Activated CD8-positive, alpha-beta T cell treated with anti-CD3 and anti-CD28 coated beads for 36 hours (primary cell): ENCODE measurements at regions not wholly inside any gene's neighbourhood (a gene's known extent, or its start where the extent isn't known, plus 50 kb on each side); places are given as distances from the start of the nearest gene placed in this dataset.

Experiments
- ATAC-seq: fragments of 200-7000 bp; cut with Tn5 transposase; one replicate; pipeline ENCODE4 v1.10.0; 2021; ENCODE audit warnings: mild to moderate bottlenecking, moderate library complexity
- CTCF ChIA-PET: fragments of 350-600 bp; sonication (Branson Sonifier 250); formaldehyde crosslinking; loops from one replicate; lab custom pipeline; 2021; ENCODE audit warnings: antibody characterized with exemption; lab: Charles Lee
- POLR2A ChIA-PET: fragments of 350-600 bp; sonication (Branson Sonifier 250); formaldehyde crosslinking; loops from one replicate; lab custom pipeline; 2021; ENCODE audit warnings: antibody characterized with exemption; lab: Charles Lee
- DNase-seq: peaks from one replicate; pipeline ENCODE4 v3.0.0-alpha.2; 2020
- H3K27ac Mint-ChIP-seq: one replicate; pipeline ENCODE4 v1.8.0; 2021; ENCODE audit warnings: mild to moderate bottlenecking, mixed read lengths
- H3K27me3 Mint-ChIP-seq: one replicate; pipeline ENCODE4 v1.8.0; 2021; ENCODE audit warnings: mixed read lengths
- H3K36me3 Mint-ChIP-seq: one replicate; pipeline ENCODE4 v1.8.0; 2021; ENCODE audit warnings: low read depth, mixed read lengths
- H3K4me1 Mint-ChIP-seq: one replicate; pipeline ENCODE4 v1.8.0; 2021; ENCODE audit warnings: low read depth, mixed read lengths
- H3K4me3 Mint-ChIP-seq: one replicate; pipeline ENCODE4 v1.8.0; 2021; ENCODE audit warnings: mild to moderate bottlenecking, moderate library complexity, mixed read lengths
- H3K9me3 Mint-ChIP-seq: one replicate; pipeline ENCODE4 v1.8.0; 2021; ENCODE audit warnings: mixed read lengths
- CTCF ChIP-seq: fragments of 200-600 bp; IDR thresholded peaks from one replicate; pipeline ENCODE4 v1.8.0; 2022; ENCODE audit warnings: antibody characterized with exemption, mild to moderate bottlenecking
- intact Hi-C: fragments of 100-400 bp; cut with micrococcal nuclease; formaldehyde crosslinking; loops from one replicate; pipeline ENCODE4 v1.10.0; 2022

DNA sequence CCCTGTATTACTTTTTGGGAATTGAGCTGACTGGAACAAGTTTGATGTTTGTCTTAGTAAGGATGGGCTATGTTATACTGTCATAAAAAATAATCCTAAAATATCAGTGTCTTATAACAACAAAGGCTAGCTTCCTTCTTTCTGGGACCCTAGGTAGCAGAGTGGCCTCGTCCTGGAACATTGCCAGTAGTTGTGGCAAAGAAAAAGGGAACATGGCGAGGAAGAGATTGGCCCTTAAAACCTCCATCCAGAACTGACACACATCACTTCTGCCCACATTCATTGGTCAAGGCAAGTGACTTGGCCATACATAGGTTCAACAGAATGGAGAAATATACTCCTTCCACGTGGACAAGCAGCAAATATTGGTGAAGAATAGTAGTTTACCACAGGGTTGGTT, 287.9 kb downstream of the PPP1R2C start:
- TF ChIP-seq CTCF = no peak
- Mint-ChIP-seq H3K27me3 (no peaks in the 10 kb centered on the region), H3K4me1 (peaks cover 6% of the 10 kb centered on the region), H3K9me3 (no peaks in the 10 kb centered on the region), H3K36me3 (no peaks in the 10 kb centered on the region), H3K27ac (no peak overlapping the region), H3K4me3 (no peak overlapping the region)
- ATAC-seq (no peak), DNase-seq (no peak)
- ChIA-PET POLR2A (no interaction called here), CTCF (no interaction called here)
- intact Hi-C loops = no loop called here

- Mint-ChIP-seq H3K4me3 (no peak overlapping the region), H3K27ac (no peak overlapping the region), H3K4me1 (no peaks in the 10 kb centered on the region), H3K36me3 (no peaks in the 10 kb centered on the region), H3K9me3 (peaks cover 5% of the 10 kb centered on the region), H3K27me3 (no peaks in the 10 kb centered on the region)
- intact Hi-C loops = no loop called here
- DNase-seq = no peak
- ChIA-PET CTCF (no interaction called here), POLR2A (no interaction called here)
- ATAC-seq = no peak
- TF ChIP-seq CTCF = no peak
Measured at GRCh38 chrX:42485601-42486000, 292.4 kb downstream of the PPP1R2C start.

- peaks cover 5% of the 10 kb centered on the region for H3K9me3 Mint-ChIP-seq
- no peak overlapping the region for H3K4me3 Mint-ChIP-seq
- ChIA-PET POLR2A (no interaction called here), CTCF (no interaction called here)
- no peaks in the 10 kb centered on the region for H3K4me1 Mint-ChIP-seq
- H3K27ac Mint-ChIP-seq = no peak overlapping the region
- H3K36me3 Mint-ChIP-seq = no peaks in the 10 kb centered on the region
- no peak for TF ChIP-seq CTCF
- no peaks in the 10 kb centered on the region for H3K27me3 Mint-ChIP-seq
- intact Hi-C loops = no loop called here
- DNase-seq = no peak
- ATAC-seq = no peak
Measured at GRCh38 chrX:42484233-42484632, 293.7 kb downstream of the PPP1R2C start.

DNA sequence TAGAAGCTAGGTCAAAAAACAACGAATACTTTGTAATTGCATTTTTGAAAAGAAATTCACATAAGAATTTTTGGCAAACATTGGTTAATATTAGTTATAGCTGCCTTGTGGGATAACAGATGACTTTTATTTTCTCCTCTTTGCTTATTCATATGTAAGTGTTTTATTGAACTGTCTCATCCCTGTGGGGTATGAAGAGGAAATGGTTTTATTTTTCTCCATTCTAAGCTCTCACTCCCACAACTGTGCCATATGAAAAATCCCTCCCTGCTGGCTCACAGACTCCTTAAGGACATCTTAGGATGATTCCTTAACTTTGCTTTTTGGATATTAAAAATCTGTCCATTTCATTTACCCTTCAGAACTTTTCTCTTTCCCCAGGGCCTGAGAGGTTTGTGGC, 300.6 kb downstream of the PPP1R2C start:
- H3K36me3 Mint-ChIP-seq = no peaks in the 10 kb centered on the region
- ATAC-seq (no peak), DNase-seq (no peak)
- TF ChIP-seq CTCF = no peak
- no peaks in the 10 kb centered on the region for H3K4me1 Mint-ChIP-seq
- ChIA-PET POLR2A (no interaction called here), CTCF (no interaction called here)
- no peak overlapping the region for H3K27ac Mint-ChIP-seq
- H3K9me3 Mint-ChIP-seq = no peaks in the 10 kb centered on the region
- no peaks in the 10 kb centered on the region for H3K27me3 Mint-ChIP-seq
- H3K4me3 Mint-ChIP-seq = no peak overlapping the region
- intact Hi-C loops = no loop called here

DNA sequence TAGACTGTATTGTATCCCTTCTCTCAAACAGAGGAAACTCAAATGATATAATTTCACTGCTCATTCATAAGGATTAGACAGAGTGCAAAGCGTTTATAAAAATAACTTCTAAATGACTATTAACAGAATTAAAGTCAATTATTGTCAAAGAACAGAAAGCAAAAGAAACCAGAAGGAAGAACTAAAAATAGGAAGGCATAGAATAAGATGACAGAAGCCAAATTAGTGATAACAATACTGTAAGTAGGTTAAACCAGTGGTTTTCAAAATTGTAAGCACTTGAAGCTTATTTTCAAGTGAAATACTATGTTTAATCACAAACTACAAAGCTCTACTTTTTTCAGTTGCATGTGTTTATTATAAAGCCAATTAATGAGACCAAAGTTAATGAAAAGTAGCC, 305.2 kb downstream of the PPP1R2C start:
- Mint-ChIP-seq H3K36me3 (no peaks in the 10 kb centered on the region), H3K4me1 (no peaks in the 10 kb centered on the region), H3K27ac (no peak overlapping the region), H3K9me3 (no peaks in the 10 kb centered on the region), H3K4me3 (no peak overlapping the region), H3K27me3 (no peaks in the 10 kb centered on the region)
- no peak for TF ChIP-seq CTCF
- no peak for ATAC-seq
- DNase-seq = no peak
- POLR2A ChIA-PET = no interaction called here
- intact Hi-C loops = no loop called here
- CTCF ChIA-PET = no interaction called here
